GM10248 (cell line): ENCODE measurements at regions not wholly inside any gene's neighbourhood (a gene's known extent, or its start where the extent isn't known, plus 50 kb on each side); places are given as distances from the start of the nearest gene placed in this dataset.

Experiments
- CTCF ChIA-PET: fragments of 300-600 bp; sonication (Branson Sonifier 250); formaldehyde crosslinking; extraction: SDS; loops from one replicate; lab custom pipeline; 2021; ENCODE audit warnings: antibody characterized with exemption; lab: Yijun Ruan, JAX
- POLR2A ChIA-PET: fragments of 350-650 bp; sonication (Branson Sonifier 250); formaldehyde crosslinking; extraction: SDS; loops from one replicate; lab custom pipeline; 2020; ENCODE audit warnings: antibody characterized with exemption; lab: Yijun Ruan, JAX
- DNase-seq: peaks from one replicate; pipeline ENCODE4 v3.0.0; 2012; ENCODE audit errors: extremely low spot score
- TF ChIP-seq, protein P1 (sequence below): IDR thresholded peaks from 2 replicates; pipeline ENCODE4 v1.5.1; 2012; ENCODE audit warnings: mild to moderate bottlenecking, low read depth; ENCODE audit errors: extremely low read depth, missing control alignments, control extremely low read depth

DNA sequence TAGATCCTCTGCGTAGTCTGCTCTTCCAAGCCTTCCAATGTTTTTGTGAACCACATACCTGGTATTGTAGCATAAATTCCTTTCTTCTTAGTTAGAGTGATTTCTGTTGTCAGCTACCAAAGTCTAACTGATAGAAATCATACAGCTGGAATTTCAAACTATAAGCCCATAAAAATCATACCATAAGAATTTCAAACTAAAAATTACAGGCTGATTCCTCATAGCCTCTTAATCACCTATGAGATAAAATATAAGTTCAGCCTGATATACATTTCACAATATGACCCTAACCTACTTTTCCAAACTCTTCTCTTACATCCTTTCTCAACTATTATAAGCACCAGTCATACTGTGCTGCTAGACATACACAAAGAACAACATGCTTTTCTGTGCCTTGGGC, 64.8 kb downstream of the PTHLH start:
- POLR2A ChIA-PET: no interaction called here
- TF ChIP-seq, protein P1, sequence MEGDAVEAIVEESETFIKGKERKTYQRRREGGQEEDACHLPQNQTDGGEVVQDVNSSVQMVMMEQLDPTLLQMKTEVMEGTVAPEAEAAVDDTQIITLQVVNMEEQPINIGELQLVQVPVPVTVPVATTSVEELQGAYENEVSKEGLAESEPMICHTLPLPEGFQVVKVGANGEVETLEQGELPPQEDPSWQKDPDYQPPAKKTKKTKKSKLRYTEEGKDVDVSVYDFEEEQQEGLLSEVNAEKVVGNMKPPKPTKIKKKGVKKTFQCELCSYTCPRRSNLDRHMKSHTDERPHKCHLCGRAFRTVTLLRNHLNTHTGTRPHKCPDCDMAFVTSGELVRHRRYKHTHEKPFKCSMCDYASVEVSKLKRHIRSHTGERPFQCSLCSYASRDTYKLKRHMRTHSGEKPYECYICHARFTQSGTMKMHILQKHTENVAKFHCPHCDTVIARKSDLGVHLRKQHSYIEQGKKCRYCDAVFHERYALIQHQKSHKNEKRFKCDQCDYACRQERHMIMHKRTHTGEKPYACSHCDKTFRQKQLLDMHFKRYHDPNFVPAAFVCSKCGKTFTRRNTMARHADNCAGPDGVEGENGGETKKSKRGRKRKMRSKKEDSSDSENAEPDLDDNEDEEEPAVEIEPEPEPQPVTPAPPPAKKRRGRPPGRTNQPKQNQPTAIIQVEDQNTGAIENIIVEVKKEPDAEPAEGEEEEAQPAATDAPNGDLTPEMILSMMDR: no peak
- CTCF ChIA-PET: interaction anchor here (0.9 to 2.2 kb wide), 2 partner anchors 14 to 33 kb away, joined by 3 to 9 read pairs; no protein-coding TSS in a partner anchor
- DNase-seq: no peak

DNA sequence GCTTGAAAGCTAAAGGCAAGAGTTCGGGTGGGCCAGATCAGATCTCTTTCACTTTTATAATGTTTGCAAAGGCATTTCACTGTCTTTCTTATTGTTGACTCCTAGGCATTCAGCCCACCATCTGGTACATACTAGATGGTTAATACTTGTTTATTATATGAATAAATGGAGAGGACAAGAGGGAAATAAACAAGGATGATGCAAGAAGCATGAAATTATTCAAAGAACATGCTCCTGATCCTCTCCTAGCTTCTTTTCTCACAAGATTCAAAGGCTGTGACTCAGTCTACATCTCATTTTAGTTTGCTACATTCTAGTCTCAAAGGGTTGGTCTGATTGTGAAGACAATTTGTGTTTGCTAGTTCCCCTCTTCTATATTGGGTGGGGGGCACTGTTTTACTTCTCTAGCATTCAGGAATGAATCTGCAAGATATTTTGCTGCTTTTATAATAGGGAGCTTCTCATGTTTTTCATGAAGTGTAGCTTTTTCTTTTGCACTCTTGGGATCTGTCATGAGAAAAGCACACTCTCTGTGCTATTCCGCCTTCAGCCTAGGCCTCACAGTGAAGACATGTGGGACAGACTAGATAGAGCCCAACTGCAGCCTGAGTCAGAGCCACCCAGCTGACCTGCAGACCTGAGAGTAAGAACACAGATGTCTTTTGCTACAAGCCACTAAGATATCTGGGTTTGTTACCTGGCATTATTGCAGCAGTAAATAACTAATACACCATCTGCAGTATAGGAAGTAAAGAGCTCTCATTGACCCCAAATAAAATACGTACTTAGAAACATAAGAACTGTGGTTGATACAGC, 65.7 kb downstream of the PTHLH start:
- POLR2A ChIA-PET: no interaction called here
- TF ChIP-seq, protein P1: no peak
- CTCF ChIA-PET: interaction anchor here (0.6 to 2.2 kb wide), 6 partner anchors 10 to 77 kb away, joined by 3 to 9 read pairs (median 3); no protein-coding TSS in a partner anchor
- no peak for DNase-seq

DNA sequence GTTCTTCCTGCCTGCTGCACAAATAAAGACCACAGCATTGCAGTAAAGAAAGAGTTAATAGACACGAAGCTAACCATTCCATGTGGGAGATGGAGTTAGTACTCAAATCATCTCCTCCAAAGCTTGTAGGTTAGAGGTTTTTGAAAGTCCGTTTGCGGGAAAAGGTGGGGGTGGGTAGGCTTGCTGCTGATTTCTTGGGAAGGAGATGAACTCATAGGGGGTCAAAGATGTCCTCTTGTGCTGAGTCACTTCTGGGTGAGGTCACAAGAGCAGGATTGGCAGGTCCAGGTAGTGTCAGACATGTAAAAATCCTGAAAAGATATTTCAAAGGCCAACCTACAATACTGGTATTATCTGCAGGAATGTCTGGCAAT, 66.4 kb downstream of the PTHLH start:
- ChIA-PET CTCF (interaction anchor here (1.2 to 2.2 kb wide), 3 partner anchors 10 to 76 kb away, joined by 3 to 9 read pairs (median 3); no protein-coding TSS in a partner anchor), POLR2A (no interaction called here)
- DNase-seq: no peak
- TF ChIP-seq, protein P1: no peak

DNA sequence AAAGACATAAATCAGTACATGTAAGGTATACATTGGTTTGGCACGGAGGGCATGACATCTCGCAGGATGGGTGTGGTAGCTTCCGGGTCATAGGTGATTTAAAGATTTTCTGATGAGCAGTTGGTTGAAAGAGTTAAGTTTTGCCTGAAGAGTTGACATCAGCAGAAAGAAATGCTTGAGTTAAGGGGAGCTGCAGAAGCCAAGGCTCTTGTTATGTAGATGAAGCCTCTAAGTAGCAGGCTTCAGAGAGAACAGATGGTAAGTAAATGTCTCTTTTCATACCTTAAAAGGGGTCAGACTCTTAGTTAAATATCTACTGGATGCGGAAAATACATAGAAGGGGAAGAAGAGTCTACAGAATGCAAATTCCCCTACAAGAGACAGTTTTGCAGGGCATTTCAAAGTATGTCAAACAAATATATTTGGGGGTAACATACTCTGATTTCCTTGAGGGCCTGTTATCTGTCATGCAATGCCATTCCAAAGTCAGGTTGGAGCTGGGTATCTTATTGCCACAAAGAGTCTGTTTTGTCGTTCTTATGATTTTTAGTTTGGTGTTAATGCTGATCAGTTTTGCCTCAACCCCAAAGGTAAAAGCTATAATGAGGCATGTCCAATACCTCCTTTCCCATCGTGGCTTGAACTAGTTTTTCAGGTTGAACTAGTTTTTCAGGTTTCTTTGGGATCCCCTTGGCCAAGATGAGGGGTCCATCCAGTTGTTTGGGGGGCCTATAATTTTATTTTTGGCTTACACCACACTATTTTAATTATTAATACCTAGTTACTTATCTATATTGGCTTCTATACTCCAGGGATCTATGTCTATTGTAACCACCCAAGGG, 67.0 kb downstream of the PTHLH start:
- CTCF ChIA-PET: interaction anchor here (1.2 to 2.2 kb wide), 3 partner anchors 30 to 75 kb away, joined by 3 to 9 read pairs (median 5); no protein-coding TSS in a partner anchor
- TF ChIP-seq, protein P1: no peak
- POLR2A ChIA-PET: no interaction called here
- DNase-seq: no peak

DNA sequence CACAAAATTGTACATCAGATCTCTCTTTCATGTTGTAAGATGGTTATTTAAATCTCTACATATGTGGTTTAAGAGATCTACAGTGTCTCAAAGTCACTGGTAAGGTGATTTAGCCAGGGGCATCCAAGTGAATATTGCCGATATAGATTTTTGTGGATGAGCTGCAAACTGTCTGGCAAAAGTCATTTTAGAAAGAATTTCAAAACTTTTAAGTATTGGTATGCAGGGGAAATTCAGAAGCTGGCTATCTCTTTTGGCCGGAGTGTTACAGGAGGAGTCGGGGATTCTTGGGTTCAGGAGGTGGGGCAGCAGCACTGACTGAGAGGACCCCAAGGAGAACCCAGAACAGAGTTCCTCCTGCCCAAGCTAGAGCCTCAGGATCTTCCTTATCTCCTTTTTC, 69.9 kb downstream of the PTHLH start:
- no peak for DNase-seq

More for the DNA sequence above, 69.9 kb downstream of the PTHLH start:
- POLR2A ChIA-PET: no interaction called here
- CTCF ChIA-PET: interaction anchor here (1.0 to 1.1 kb wide), 2 partner anchors 11 to 81 kb away, joined by 3 read pairs; no protein-coding TSS in a partner anchor
- TF ChIP-seq, protein P1: no peak
